Activated CD4-positive, alpha-beta T cell treated with anti-CD3 and anti-CD28 coated beads, Interleukin-2, amount 10 ng/mL, durations not matched to agents 24 days and 14 days (primary cell): ENCODE measurements at regions not wholly inside any gene's neighbourhood (a gene's known extent, or its start where the extent isn't known, plus 50 kb on each side); places are given as distances from the start of the nearest gene placed in this dataset.

Experiments
- DNase-seq: peaks from one replicate; pipeline ENCODE4 v3.0.0; 2022
- H3K27ac Mint-ChIP-seq: one replicate; pipeline ENCODE4 v1.8.0; 2022; ENCODE audit warnings: mild to moderate bottlenecking, mixed read lengths
- H3K27me3 Mint-ChIP-seq: one replicate; pipeline ENCODE4 v1.8.0; 2022; ENCODE audit warnings: mixed read lengths
- H3K36me3 Mint-ChIP-seq: one replicate; pipeline ENCODE4 v1.8.0; 2022; ENCODE audit warnings: low read depth, mild to moderate bottlenecking, mixed read lengths
- H3K4me1 Mint-ChIP-seq: one replicate; pipeline ENCODE4 v1.8.0; 2021; ENCODE audit warnings: mixed read lengths
- H3K4me3 Mint-ChIP-seq: one replicate; pipeline ENCODE4 v1.8.0; 2022; ENCODE audit warnings: mild to moderate bottlenecking, moderate library complexity, mixed read lengths
- H3K9me3 Mint-ChIP-seq: one replicate; pipeline ENCODE4 v1.8.0; 2021; ENCODE audit warnings: mixed read lengths
- intact Hi-C: fragments of 100-400 bp; cut with micrococcal nuclease; formaldehyde crosslinking; loops from one replicate; pipeline ENCODE4 v1.15.1; 2023

DNA sequence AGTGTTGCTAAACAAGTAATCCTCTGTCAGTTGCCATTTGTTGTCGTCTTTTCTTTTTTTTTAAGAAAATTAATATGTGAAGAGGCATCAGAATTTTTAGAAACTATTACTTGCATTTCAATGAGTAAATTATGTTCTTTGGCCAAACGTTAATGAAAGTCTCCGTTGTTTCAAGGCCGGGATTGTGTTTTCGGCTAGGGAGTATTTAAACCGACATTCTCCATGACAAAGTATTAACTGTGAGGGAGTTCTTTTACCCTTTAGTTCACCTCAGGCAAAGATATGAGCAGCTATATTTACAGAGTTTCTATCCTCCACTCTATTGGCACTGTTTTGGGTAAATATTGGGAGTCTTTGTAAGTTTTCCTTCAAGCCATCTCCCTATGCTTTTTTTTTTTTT lies 668.9 kb downstream of the METTL15 start:
- H3K27ac Mint-ChIP-seq: no peak overlapping the region
- peaks cover 3% of the 10 kb centered on the region for H3K9me3 Mint-ChIP-seq
- H3K27me3 Mint-ChIP-seq: no peaks in the 10 kb centered on the region
- DNase-seq: no peak
- no peak overlapping the region for H3K4me3 Mint-ChIP-seq
- no peaks in the 10 kb centered on the region for H3K4me1 Mint-ChIP-seq
- no peaks in the 10 kb centered on the region for H3K36me3 Mint-ChIP-seq
- intact Hi-C loops: no loop called here

DNA sequence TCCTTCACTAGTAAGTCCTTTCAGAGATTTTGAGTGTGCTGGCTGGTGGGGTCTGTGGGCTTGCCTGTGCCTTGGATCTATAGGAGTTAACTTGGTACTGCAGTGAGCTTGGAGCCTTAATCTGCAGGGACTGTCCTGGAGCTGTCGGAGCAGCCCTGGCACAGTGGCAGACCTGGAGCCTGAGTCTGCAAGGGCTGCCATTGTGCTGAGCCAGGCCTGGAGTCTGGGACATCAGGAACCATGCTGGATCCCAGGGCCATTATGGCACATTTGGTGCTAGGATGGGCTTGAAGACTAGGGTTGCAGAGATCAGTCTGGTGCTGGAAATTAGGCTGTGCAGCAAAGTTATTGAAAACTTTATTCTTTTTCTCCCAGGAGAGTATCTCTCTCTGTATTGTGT lies 665.4 kb downstream of the METTL15 start:
- no peak overlapping the region for H3K27ac Mint-ChIP-seq
- H3K27me3 Mint-ChIP-seq: no peaks in the 10 kb centered on the region
- H3K4me3 Mint-ChIP-seq: no peak overlapping the region
- H3K36me3 Mint-ChIP-seq: no peaks in the 10 kb centered on the region
- intact Hi-C loops: no loop called here
- no peak for DNase-seq
- H3K9me3 Mint-ChIP-seq: peaks cover 3% of the 10 kb centered on the region
- no peaks in the 10 kb centered on the region for H3K4me1 Mint-ChIP-seq

DNA sequence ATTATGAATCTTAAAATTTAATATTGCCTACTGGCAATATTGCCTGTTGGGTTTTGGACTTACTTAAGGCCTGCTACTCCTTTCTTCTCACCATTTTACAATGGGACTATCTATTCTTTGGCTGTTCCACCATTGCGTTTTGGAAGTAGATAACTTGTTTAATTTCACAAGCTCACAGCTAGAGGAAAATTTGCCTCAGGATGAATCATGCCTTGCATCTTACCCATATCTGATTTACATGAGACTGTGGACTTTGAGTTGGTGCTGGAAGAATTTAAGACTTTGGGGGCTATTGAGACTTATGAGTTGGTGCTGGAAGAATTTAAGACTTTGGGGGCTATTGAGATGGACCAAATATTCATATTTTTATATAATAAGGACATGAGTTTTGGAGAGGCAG lies 662.6 kb downstream of the METTL15 start:
- peaks cover 3% of the 10 kb centered on the region for H3K9me3 Mint-ChIP-seq
- intact Hi-C loops: no loop called here
- no peak overlapping the region for H3K27ac Mint-ChIP-seq
- no peak overlapping the region for H3K4me3 Mint-ChIP-seq
- H3K4me1 Mint-ChIP-seq: no peaks in the 10 kb centered on the region
- no peak for DNase-seq
- no peaks in the 10 kb centered on the region for H3K36me3 Mint-ChIP-seq
- H3K27me3 Mint-ChIP-seq: no peaks in the 10 kb centered on the region

DNA sequence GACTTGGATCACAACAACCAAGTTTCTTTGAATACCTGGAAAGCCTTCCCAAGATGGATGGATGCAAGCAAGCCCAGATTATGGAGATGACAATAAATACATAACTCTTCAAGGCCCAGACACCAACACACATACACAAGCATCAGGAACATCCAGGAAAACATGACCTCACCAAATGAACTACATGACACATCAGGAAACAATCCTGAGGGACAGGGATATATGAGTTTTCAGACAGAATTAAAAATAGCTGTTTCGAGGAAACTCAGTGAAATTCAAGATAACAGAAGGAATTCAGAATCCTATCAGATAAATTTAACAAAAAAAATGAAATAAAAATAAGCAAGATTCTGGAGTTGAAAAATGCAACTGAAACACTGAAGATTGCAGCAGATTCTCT lies 659.4 kb downstream of the METTL15 start:
- DNase-seq: no peak
- H3K36me3 Mint-ChIP-seq: no peaks in the 10 kb centered on the region
- no peak overlapping the region for H3K4me3 Mint-ChIP-seq
- H3K9me3 Mint-ChIP-seq: peaks cover 5% of the 10 kb centered on the region
- intact Hi-C loops: no loop called here
- no peaks in the 10 kb centered on the region for H3K4me1 Mint-ChIP-seq
- no peaks in the 10 kb centered on the region for H3K27me3 Mint-ChIP-seq
- H3K27ac Mint-ChIP-seq: no peak overlapping the region

DNA sequence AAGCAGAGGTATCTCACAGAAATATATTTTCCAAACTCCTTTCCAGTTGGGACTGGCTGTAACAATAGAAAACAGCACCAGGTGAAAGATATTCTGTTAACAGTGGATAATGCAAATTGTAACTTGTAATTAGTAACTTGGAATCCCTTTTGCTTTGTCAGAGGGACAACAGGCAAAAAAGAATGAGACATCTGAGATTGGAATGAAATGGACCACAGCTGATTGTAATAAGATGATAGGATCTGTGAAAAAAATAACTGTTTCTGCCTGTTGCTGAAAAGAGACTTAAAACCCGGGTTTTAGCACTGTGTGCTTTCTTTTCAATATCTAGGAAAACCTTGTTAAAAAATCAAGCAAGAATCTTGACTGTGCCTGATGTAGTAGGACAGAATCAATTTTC lies 655.7 kb downstream of the METTL15 start:
- Mint-ChIP-seq H3K27me3 (no peaks in the 10 kb centered on the region), H3K27ac (no peak overlapping the region), H3K36me3 (no peaks in the 10 kb centered on the region), H3K4me3 (no peak overlapping the region), H3K4me1 (no peaks in the 10 kb centered on the region), H3K9me3 (peaks cover 5% of the 10 kb centered on the region)
- intact Hi-C loops: no loop called here
- no peak for DNase-seq

DNA sequence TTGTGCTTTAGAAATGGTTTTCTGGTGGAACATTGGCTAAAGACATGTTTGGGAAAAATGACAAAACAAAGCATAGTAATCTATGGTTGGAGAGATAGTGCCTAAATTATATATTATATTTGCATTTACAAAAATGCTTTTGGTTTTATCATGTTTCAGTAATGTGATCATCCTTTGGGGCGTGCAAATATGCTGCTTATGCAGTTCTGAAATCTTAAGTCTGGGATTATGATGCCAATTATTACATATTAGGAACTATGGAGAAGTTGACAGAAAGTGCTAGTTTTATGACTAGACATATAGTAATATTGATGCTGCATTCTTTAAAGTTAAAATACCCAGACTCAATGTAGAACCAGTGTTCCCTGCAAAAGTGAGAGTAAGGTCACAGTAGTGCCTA lies 655.0 kb downstream of the METTL15 start:
- no peak for DNase-seq
- no peaks in the 10 kb centered on the region for H3K4me1 Mint-ChIP-seq
- H3K27ac Mint-ChIP-seq: no peak overlapping the region
- intact Hi-C loops: no loop called here
- H3K36me3 Mint-ChIP-seq: no peaks in the 10 kb centered on the region
- no peak overlapping the region for H3K4me3 Mint-ChIP-seq
- peaks cover 5% of the 10 kb centered on the region for H3K9me3 Mint-ChIP-seq
- no peaks in the 10 kb centered on the region for H3K27me3 Mint-ChIP-seq

DNA sequence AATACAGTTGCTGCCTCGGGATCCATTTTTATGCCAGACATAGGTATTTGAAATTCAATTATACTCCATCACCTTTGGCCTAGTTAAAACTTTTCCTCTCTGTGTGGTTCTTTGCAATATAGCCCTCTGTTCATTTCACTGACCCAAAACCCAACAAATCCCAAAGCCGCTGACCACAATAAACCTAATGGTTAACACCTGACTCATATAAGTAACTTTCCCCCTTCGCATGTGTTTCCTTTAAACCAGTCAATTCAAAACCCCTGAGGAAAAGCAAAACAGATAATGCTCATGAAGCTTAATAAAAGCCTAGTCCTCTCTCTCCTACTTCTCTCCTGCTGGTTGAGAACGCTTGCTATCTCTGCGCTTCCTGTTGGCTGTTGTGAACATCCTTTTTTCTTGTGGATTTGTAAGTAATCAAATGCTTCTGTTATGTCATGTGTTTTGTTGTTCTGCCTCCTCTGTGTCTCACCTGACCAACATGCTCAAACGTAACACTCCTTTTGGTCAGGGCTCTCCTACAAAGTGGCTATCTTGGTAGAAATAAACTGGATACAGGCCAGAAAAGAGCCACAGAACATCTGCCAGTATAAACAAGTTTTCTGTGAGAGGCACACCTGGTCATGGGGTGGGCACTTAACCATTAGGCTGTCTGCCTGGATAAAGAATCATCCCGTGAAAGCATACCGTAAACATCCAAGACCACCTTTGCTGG lies 652.6 kb downstream of the METTL15 start:
- Mint-ChIP-seq H3K4me1 (no peaks in the 10 kb centered on the region), H3K36me3 (no peaks in the 10 kb centered on the region), H3K27me3 (no peaks in the 10 kb centered on the region), H3K9me3 (peaks cover 5% of the 10 kb centered on the region), H3K27ac (no peak overlapping the region), H3K4me3 (no peak overlapping the region)
- intact Hi-C loops: no loop called here
- DNase-seq: no peak

DNA sequence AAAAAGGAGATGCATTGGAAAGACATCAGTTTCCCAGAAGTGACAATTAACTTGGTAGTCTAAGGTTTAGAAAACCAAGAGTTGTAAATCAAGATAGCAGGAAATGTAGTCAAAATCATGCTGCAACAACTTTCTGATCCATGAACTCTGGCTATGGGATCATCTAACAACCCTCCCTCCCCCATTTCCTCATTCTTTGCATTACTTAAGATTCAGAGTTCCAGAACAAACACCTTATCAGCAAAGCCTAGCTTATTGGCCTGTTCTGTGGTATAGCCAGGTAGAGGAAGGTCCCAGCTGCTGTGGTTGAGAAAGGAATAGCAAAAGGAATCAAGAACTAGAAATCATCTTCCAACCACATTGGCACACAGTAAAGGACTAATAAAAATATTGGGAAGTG lies 651.1 kb downstream of the METTL15 start:
- H3K4me3 Mint-ChIP-seq: no peak overlapping the region
- no peaks in the 10 kb centered on the region for H3K36me3 Mint-ChIP-seq
- H3K9me3 Mint-ChIP-seq: peaks cover under 1% of the 10 kb centered on the region
- H3K27me3 Mint-ChIP-seq: no peaks in the 10 kb centered on the region
- intact Hi-C loops: no loop called here
- H3K27ac Mint-ChIP-seq: no peak overlapping the region
- H3K4me1 Mint-ChIP-seq: no peaks in the 10 kb centered on the region
- DNase-seq: no peak

DNA sequence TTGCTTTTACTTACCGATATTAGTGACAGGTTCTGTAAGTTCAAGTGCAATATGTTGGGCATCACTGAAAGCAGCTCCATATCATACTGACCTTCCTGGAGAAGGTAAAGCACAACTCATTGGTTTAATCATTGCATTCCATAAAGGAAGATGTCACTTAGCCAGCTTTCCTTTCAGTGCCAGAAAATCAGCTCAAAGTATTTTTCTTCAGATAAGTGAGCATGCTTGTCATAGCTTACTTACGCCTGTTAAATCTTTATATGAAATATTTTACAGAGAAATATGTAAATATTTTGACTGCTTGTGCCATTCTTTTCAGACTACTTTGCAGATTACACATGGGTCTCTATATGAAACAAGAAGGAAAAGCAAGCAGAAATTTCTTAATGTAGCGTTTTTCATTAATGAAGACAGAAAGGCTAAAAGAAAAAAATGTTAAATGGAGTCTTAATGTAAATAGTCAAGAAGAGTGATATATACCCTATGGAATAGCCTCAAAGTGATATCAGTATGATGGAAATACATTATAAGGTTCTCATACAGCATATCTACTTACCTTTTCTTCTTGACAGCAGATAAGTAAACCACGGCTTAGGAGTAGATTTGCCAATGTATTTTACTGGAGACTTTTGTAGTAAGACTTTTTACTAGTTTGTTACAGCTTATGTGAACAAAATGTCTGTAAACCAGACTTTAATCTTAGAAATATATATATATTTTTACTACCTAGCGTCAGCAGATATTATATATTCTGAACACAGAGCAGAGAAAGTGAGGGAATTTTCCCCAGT lies 649.7 kb downstream of the METTL15 start:
- no peaks in the 10 kb centered on the region for H3K36me3 Mint-ChIP-seq
- no peak for DNase-seq
- no peak overlapping the region for H3K4me3 Mint-ChIP-seq
- no peaks in the 10 kb centered on the region for H3K27me3 Mint-ChIP-seq
- H3K4me1 Mint-ChIP-seq: no peaks in the 10 kb centered on the region
- intact Hi-C loops: no loop called here
- peaks cover 4% of the 10 kb centered on the region for H3K9me3 Mint-ChIP-seq
- no peak overlapping the region for H3K27ac Mint-ChIP-seq

DNA sequence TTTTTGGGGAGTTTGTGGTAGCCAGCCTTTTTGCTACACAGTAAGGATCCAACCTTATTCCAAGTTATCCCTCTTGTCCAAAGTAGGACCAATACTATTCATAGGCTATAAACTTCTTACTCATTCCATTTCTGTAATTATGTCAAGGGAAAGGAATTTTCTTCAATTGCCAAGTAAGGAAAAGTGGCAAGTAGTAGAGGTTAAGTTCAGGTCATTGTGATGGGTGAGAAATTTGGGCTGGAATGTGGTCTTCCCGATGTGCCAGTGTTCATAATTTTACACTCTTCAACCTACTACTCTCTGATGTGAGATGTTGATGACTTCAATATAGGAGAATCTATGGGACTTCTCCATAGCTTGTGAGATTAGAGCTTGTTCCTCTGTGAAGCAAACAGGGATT lies 648.8 kb downstream of the METTL15 start:
- DNase-seq: no peak
- H3K27ac Mint-ChIP-seq: no peak overlapping the region
- H3K36me3 Mint-ChIP-seq: no peaks in the 10 kb centered on the region
- no peaks in the 10 kb centered on the region for H3K4me1 Mint-ChIP-seq
- no peak overlapping the region for H3K4me3 Mint-ChIP-seq
- no peaks in the 10 kb centered on the region for H3K27me3 Mint-ChIP-seq
- H3K9me3 Mint-ChIP-seq: peaks cover 4% of the 10 kb centered on the region
- intact Hi-C loops: no loop called here

DNA sequence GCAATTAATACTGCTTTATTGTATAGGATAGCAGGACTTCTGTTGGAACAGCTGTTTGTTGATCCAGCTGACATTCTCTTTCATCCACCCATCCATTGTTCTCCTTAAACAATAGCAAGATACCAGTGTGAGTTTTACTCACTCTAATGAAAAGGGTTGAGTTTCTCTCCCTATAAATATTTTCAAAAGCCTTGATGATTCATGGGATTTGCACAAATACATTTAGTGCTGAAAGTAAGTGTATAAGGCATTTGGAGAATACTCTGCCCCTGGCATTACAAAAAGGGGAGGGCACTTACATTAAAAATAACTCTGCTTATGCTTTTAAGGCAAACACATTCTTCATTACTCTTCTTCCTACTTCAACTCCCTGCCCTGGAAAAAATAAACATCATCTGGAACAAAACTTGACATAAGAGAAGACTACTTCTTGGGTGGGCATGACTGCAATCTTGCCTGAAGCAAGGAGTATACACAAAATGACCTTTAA lies 634.9 kb downstream of the METTL15 start:
- intact Hi-C loops: no loop called here

DNA sequence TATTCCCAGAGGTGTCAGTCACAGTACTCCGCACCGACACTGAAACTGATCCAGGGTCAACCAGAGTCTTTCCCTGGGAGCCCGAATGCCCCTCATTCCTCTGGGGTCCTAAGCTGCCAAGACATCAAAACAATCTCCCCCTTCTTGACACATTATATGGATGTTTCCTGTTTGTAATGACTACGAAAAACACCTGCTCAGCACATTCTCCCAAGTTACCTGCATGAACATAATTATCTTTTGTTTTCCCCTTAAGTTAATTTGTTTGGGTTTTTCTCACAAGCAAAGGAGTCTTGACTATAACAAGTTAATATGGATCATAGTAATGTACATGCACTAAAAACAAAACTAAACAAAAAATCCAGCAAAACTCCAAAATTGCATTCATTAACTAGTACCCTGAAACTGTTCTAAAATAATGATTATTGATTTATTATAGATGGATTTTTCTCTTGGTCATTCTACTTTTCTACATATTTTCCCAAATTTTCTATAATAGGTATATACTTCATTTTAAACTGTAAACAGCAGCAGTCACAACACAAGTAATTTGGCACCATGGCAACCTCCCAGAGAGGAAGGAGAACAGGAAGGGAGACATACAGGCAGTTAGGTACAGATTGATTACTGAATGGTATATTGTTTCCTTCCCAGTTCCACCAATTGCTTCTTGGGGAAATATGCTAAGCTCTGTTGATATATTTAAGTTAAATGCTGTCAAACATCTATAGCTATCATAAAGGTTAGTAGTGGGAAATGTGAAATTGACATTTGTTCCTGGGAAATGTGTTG lies 631.5 kb downstream of the METTL15 start:
- intact Hi-C loops: no loop called here
- H3K36me3 Mint-ChIP-seq: no peaks in the 10 kb centered on the region
- H3K4me3 Mint-ChIP-seq: no peak overlapping the region
- no peaks in the 10 kb centered on the region for H3K9me3 Mint-ChIP-seq
- no peak for DNase-seq
- no peaks in the 10 kb centered on the region for H3K27me3 Mint-ChIP-seq
- H3K27ac Mint-ChIP-seq: no peak overlapping the region
- H3K4me1 Mint-ChIP-seq: no peaks in the 10 kb centered on the region

More for the DNA sequence above, 634.9 kb downstream of the METTL15 start:
- no peak overlapping the region for H3K4me3 Mint-ChIP-seq
- no peaks in the 10 kb centered on the region for H3K27me3 Mint-ChIP-seq
- no peak overlapping the region for H3K27ac Mint-ChIP-seq
- DNase-seq: no peak
- no peaks in the 10 kb centered on the region for H3K4me1 Mint-ChIP-seq
- peaks cover 7% of the 10 kb centered on the region for H3K9me3 Mint-ChIP-seq
- no peaks in the 10 kb centered on the region for H3K36me3 Mint-ChIP-seq

DNA sequence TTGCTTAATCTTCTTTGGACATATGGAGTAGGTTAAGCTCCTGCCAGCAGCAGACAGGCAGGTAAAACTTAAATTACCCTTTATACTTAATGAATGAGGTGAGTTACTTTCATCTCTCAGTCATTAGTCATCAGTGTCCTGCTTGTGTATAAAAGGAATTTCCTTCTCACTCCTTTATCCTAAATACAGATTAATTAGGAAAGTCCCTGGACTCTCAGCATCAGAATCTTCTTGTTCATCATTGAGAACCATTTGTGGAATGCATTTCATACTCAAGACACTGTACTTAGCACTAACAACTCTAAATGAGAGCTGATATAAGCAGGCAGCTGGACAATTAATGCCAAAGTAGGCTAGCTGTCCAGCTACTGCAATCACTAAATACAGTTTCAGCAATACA lies 630.4 kb downstream of the METTL15 start:
- Mint-ChIP-seq H3K4me3 (no peak overlapping the region), H3K9me3 (no peaks in the 10 kb centered on the region), H3K27me3 (no peaks in the 10 kb centered on the region), H3K36me3 (no peaks in the 10 kb centered on the region), H3K27ac (no peak overlapping the region), H3K4me1 (no peaks in the 10 kb centered on the region)
- intact Hi-C loops: no loop called here
- no peak for DNase-seq

DNA sequence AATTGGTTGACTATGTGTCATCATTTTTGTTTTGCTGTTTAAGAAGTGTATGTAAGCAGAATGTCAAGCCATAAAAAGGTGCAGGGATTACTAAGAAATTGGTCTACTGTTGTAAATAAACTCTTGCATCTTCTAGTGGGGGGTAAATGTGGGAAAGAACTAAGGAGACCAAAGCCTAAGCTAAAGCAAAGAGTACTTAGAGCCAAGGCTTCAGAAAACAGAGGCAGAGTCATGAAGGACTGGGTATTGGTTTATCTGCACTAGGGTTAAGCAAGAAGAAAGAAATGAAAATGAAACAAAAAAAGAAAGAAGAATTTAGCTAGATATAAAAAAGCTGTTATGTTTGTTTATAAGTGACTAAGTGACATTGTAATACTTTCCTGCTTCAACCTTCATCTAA lies 628.1 kb downstream of the METTL15 start:
- H3K4me1 Mint-ChIP-seq: no peaks in the 10 kb centered on the region
- H3K9me3 Mint-ChIP-seq: peaks cover 5% of the 10 kb centered on the region
- no peak overlapping the region for H3K4me3 Mint-ChIP-seq
- intact Hi-C loops: no loop called here
- DNase-seq: no peak
- no peaks in the 10 kb centered on the region for H3K36me3 Mint-ChIP-seq
- no peak overlapping the region for H3K27ac Mint-ChIP-seq
- no peaks in the 10 kb centered on the region for H3K27me3 Mint-ChIP-seq
